ENCODE measurements at regions not wholly inside any gene's neighbourhood (a gene's known extent, or its start where the extent isn't known, plus 50 kb on each side); places are given as distances from the start of the nearest gene placed in this dataset.

- TF ChIP-seq L3MBTL2 (conservative IDR thresholded peaks at IDR 0.05): no peak
- TF ChIP-seq ELF4 (IDR thresholded peaks at IDR 0.05): no peak
- no peak for TF ChIP-seq FOXM1 (IDR thresholded peaks at IDR 0.05; ENCODE audit: borderline replicate concordance)
- no peak for TF ChIP-seq SP1 (IDR thresholded peaks at IDR 0.05)
Measured at GRCh38 chr7:3191548-3191947, 109.5 kb upstream of the SDK1 start.

Data from HEK293T (cell line).